D721Med (cell line): ENCODE measurements at regions not wholly inside any gene's neighbourhood (a gene's known extent, or its start where the extent isn't known, plus 50 kb on each side); places are given as distances from the start of the nearest gene placed in this dataset.
A peak's percentile ranks its signal among the peaks of the same experiment; 100 is the strongest.

ENCODE experiments used
- DNase-seq: peaks from one replicate; pipeline ENCODE4 v3.0.0; 2011; ENCODE audit warnings: low spot score; ENCODE audit not compliant: insufficient read length
- FAIRE-seq: peaks from 2 replicates; lab custom pipeline; 2011; peaks lifted over from hg19 to GRCh38; lab: Jason Lieb, UNC
- CTCF ChIP-seq: IDR thresholded peaks from 2 replicates; pipeline ENCODE4 v1.5.1; 2012; ENCODE audit warnings: mild to moderate bottlenecking, control low read depth; ENCODE audit not compliant: insufficient read depth; ENCODE audit errors: missing control alignments

GRCh38 chr12:46678426-46678825 lies 147.4 kb downstream of the SLC38A4 start:
- FAIRE-seq (no peak), DNase-seq (no peak)
- no peak for TF ChIP-seq CTCF

DNA sequence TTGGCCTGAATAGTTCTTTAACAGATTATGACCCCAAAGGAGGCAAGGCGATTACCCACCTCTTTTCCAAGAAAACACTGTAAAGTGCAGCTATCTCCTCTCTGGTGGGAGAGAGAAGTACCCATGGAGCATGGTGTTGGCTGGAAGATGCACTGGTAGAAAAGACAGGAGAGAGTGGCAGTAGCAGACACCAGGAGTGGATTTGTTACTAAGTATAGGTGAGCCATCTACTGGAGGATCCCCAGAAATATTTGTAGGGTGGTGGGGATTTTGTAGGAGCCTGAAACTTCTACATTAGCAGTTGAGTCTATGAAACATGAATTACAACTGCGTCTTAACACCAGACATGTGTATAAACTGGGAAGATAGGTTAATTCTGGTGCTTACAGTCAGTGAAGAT lies 148.0 kb downstream of the SLC38A4 start:
- FAIRE-seq (no peak), DNase-seq (no peak)
- no peak for TF ChIP-seq CTCF

DNA sequence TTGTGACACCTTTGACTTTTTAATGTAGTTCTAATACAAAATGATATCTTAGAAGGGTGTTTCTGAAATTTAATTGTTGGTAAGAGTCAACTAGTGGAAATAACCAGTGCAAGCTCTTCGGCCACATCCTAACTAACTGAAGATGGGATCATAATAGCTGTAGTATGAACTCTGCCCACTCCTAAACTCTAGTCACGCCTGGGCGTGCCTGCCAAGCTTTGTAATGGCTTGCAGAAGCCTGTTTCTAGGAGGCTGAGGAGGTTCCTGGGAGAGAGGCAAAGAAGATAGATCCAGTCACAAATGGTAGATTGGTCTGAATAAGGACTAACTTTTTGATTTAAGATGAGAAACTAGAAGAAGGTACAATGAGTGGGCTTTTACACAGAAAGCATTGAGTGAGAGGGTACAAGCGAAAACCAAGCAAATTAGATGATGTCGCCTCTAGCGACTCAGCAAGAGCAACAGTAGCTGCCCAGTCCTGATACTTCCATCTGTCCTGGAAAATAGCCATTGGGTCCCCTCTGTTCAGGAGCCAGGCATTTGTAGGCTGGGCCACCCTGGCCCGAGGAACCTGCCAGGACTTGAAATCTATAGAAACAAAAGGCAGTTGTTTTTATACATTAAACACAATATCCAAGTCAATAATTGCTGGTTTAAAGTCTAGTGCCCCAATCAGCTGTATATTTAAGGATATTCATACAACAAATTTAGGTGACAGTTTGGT lies 148.8 kb downstream of the SLC38A4 start:
- TF ChIP-seq CTCF: no peak
- FAIRE-seq (no peak), DNase-seq (no peak)

DNA sequence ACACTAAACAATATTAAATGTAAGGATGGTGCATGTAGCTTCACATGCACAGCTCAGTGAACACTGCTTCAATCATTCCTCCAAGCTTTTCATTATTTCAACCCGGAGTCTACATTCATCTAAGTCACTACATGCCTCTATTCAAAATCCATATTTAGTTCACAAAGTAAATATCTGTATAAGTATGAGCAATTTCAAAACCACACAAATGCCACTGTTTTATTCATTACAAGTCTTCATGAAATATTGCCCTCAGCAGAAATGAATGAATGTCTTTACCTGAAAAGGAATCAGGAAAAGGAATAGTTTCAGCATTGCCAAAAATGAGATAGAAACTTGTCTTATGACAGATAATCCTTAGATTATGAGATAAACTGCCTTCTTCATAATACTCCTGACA lies 149.4 kb downstream of the SLC38A4 start:
- no peak for DNase-seq
- FAIRE-seq: no peak
- no peak for TF ChIP-seq CTCF

DNA sequence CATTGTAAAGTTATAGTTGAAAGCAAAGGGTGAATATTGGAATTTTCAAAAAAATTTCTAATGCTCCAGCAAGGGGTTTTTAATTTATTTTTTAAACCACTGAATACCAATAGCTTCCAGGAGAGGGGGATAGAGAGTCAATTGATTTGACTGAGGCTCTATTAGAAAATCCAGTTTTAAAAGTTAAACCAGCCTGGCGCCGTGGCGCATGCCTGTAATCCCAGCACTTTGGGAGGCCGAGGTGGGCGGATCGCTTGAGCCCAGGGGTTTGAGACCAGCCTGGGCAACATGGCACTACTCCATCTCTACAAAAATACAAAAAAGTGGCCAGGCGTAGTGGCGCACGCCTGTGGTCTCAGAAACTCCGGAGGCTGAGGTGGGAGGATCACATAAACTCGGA lies 150.1 kb downstream of the SLC38A4 start:
- peak; percentile 53 for TF ChIP-seq CTCF
- DNase-seq (no peak), FAIRE-seq (no peak)

- DNase-seq (no peak), FAIRE-seq (no peak)
- no peak for TF ChIP-seq CTCF
Observed at GRCh38 chr12:46674800-46675199, 151.0 kb downstream of the SLC38A4 start.

DNA sequence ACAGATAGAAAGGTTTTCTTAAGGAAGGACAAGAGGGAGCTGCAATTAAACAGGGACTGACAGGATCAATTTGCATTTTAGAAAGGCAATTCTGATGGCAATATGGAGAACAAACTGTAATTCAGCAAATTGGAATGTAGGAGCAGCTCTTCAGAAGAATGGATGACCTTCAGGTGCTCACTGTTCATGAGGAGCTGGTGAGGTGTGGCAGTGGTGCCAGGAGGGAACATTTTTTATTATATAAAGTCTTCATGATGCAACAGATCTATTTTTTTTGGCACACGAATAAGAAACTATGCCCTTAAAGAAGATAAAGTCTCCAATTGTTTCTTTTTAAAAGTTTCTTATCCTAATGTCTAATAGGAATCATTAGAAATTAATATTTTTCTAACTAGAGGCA lies 151.7 kb downstream of the SLC38A4 start:
- FAIRE-seq: no peak
- TF ChIP-seq CTCF: no peak
- no peak for DNase-seq
